GM23338 (cell line): ENCODE measurements at regions not wholly inside any gene's neighbourhood (a gene's known extent, or its start where the extent isn't known, plus 50 kb on each side); places are given as distances from the start of the nearest gene placed in this dataset.

ENCODE experiments used
- ATAC-seq: fragments of 200-7000 bp; cut with Tn5 transposase; 3 replicates; pipeline ENCODE4 v1.9.1; 2020
- DNase-seq: peaks from one replicate; pipeline ENCODE4 v3.0.0-alpha.2; 2015; ENCODE audit warnings: low spot score
- H2AFZ ChIP-seq: fragments of 200-600 bp; sonication (generic); 2 replicates; pipeline ENCODE4 v1.8.0; 2016; ENCODE audit warnings: antibody characterized with exemption, mild to moderate bottlenecking, moderate library complexity
- H3F3A ChIP-seq: fragments of 200-600 bp; sonication (generic); replicated peaks from 2 replicates; pipeline ENCODE4 v1.8.0; 2017; ENCODE audit warnings: antibody characterized with exemption, mixed run types, low read depth
- H3K27ac ChIP-seq: fragments of 200-600 bp; sonication (generic); 2 replicates; pipeline ENCODE4 v1.6.1; 2016; ENCODE audit warnings: low read depth
- H3K27me3 ChIP-seq: fragments of 200-600 bp; sonication (generic); 2 replicates; pipeline ENCODE4 v1.8.0; 2016; ENCODE audit warnings: mild to moderate bottlenecking, mixed run types, moderate library complexity; ENCODE audit not compliant: insufficient read depth
- H3K36me3 ChIP-seq: fragments of 200-600 bp; sonication (generic); 2 replicates; pipeline ENCODE4 v1.8.0; 2016; ENCODE audit warnings: mild to moderate bottlenecking; ENCODE audit not compliant: insufficient read depth
- H3K4me1 ChIP-seq: fragments of 200-600 bp; sonication (generic); 2 replicates; pipeline ENCODE4 v1.8.0; 2016; ENCODE audit warnings: mild to moderate bottlenecking, moderate library complexity; ENCODE audit not compliant: insufficient read depth
- H3K4me2 ChIP-seq: fragments of 200-600 bp; sonication (generic); 2 replicates; pipeline ENCODE4 v1.7.1; 2017; ENCODE audit warnings: mixed run types
- H3K4me3 ChIP-seq: fragments of 200-600 bp; sonication (generic); 2 replicates; pipeline ENCODE4 v1.6.1; 2016; ENCODE audit warnings: mixed run types
- H3K79me2 ChIP-seq: fragments of 200-600 bp; sonication (generic); replicated peaks from 2 replicates; pipeline ENCODE4 v1.8.0; 2017; ENCODE audit warnings: mild to moderate bottlenecking; ENCODE audit not compliant: insufficient read depth
- H3K9me2 ChIP-seq: fragments of 200-600 bp; sonication (generic); 2 replicates; pipeline ENCODE4 v1.8.0; 2017; ENCODE audit not compliant: insufficient read depth
- H4K20me1 ChIP-seq: fragments of 200-600 bp; sonication (generic); replicated peaks from 2 replicates; pipeline ENCODE4 v1.8.0; 2017; ENCODE audit warnings: mild to moderate bottlenecking; ENCODE audit not compliant: insufficient read depth
- H3K27ac Mint-ChIP-seq: 2 replicates; pipeline ENCODE4 v1.8.0; 2020; ENCODE audit warnings: inconsistent platforms, mild to moderate bottlenecking, moderate library complexity, mixed read lengths
- H3K27me3 Mint-ChIP-seq: 3 replicates; pipeline ENCODE4 v1.8.0; 2022; ENCODE audit warnings: low read depth, mild to moderate bottlenecking, moderate library complexity, mixed read lengths, inconsistent platforms; ENCODE audit not compliant: insufficient read depth, poor library complexity
- H3K36me3 Mint-ChIP-seq: 3 replicates; pipeline ENCODE4 v1.8.0; 2021; ENCODE audit warnings: low read depth, mild to moderate bottlenecking, inconsistent platforms, moderate library complexity, mixed read lengths
- H3K4me1 Mint-ChIP-seq: 3 replicates; pipeline ENCODE4 v1.8.0; 2020; ENCODE audit warnings: mild to moderate bottlenecking, inconsistent platforms, mixed read lengths
- H3K4me3 Mint-ChIP-seq: 3 replicates; pipeline ENCODE4 v1.8.0; 2021; ENCODE audit warnings: moderate library complexity, mild to moderate bottlenecking, inconsistent platforms, mixed read lengths
- H3K9me3 Mint-ChIP-seq: 3 replicates; pipeline ENCODE4 v1.8.0; 2020; ENCODE audit warnings: moderate library complexity, mild to moderate bottlenecking, inconsistent platforms, mixed read lengths
- EZH2 ChIP-seq: fragments of 200-600 bp; sonication (generic); IDR thresholded peaks from one replicate; pipeline ENCODE4 v1.8.0; 2017; ENCODE audit warnings: antibody characterized with exemption, mild to moderate bottlenecking, low read depth; ENCODE audit not compliant: unreplicated experiment
- ZNF331 ChIP-seq: fragments of 250-450 bp; sonication (Bioruptor Pico); IDR thresholded peaks from 2 replicates; pipeline ENCODE4 v1.5.0; 2020; ENCODE audit warnings: low read depth, mild to moderate bottlenecking, moderate library complexity
- TF ChIP-seq, protein P1 (sequence below): fragments of 250-450 bp; sonication (Bioruptor Pico); IDR thresholded peaks from 2 replicates; pipeline ENCODE4 v1.5.0; 2020; ENCODE audit warnings: mild to moderate bottlenecking, moderate library complexity
- TF ChIP-seq, protein P2 (sequence below): IDR thresholded peaks from one replicate; pipeline ENCODE4 v1.6.1; 2018; ENCODE audit warnings: antibody characterized with exemption; ENCODE audit not compliant: unreplicated experiment

DNA sequence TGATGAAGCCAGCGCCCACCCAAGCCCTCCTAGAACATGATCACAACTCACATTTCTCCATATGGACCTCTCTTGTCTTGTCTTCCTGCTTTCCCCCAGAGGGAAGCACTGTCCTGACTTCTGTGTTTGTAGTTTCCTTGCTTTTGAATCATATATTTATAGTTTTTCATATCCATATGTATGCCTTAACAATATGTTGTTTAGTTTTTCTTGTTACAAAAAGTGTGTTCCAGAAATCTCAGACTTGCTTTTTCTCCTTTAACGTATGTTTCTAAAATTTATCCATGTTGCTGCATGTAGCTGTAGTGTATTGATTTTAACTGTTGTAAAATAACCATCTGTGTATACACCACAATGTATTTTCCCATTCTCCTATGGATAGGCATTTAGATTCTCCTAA lies 182.0 kb upstream of the SMIM23 start:
- peaks cover 29% of the 10 kb centered on the region for H3K9me3 Mint-ChIP-seq
- no peak overlapping the region for H3K27ac ChIP-seq
- H3K9me2 ChIP-seq, result peaks cover 9% of the 10 kb centered on the region; the same call in 1 of the 2 replicates
- peaks cover 6% of the 10 kb centered on the region; the same call in 2 of the 3 replicates for H3K36me3 Mint-ChIP-seq
- H3K4me3 Mint-ChIP-seq, result no peak overlapping the region
- ATAC-seq, result no peak
- H3K36me3 ChIP-seq, result no peaks in the 10 kb centered on the region
- H2AFZ ChIP-seq, result no peak overlapping the region
- no peaks in the 10 kb centered on the region for H4K20me1 ChIP-seq
- no peak overlapping the region for H3K4me2 ChIP-seq
- no peaks in the 10 kb centered on the region for H3K4me1 ChIP-seq
- no peak for TF ChIP-seq ZNF331
- TF ChIP-seq, protein P1, sequence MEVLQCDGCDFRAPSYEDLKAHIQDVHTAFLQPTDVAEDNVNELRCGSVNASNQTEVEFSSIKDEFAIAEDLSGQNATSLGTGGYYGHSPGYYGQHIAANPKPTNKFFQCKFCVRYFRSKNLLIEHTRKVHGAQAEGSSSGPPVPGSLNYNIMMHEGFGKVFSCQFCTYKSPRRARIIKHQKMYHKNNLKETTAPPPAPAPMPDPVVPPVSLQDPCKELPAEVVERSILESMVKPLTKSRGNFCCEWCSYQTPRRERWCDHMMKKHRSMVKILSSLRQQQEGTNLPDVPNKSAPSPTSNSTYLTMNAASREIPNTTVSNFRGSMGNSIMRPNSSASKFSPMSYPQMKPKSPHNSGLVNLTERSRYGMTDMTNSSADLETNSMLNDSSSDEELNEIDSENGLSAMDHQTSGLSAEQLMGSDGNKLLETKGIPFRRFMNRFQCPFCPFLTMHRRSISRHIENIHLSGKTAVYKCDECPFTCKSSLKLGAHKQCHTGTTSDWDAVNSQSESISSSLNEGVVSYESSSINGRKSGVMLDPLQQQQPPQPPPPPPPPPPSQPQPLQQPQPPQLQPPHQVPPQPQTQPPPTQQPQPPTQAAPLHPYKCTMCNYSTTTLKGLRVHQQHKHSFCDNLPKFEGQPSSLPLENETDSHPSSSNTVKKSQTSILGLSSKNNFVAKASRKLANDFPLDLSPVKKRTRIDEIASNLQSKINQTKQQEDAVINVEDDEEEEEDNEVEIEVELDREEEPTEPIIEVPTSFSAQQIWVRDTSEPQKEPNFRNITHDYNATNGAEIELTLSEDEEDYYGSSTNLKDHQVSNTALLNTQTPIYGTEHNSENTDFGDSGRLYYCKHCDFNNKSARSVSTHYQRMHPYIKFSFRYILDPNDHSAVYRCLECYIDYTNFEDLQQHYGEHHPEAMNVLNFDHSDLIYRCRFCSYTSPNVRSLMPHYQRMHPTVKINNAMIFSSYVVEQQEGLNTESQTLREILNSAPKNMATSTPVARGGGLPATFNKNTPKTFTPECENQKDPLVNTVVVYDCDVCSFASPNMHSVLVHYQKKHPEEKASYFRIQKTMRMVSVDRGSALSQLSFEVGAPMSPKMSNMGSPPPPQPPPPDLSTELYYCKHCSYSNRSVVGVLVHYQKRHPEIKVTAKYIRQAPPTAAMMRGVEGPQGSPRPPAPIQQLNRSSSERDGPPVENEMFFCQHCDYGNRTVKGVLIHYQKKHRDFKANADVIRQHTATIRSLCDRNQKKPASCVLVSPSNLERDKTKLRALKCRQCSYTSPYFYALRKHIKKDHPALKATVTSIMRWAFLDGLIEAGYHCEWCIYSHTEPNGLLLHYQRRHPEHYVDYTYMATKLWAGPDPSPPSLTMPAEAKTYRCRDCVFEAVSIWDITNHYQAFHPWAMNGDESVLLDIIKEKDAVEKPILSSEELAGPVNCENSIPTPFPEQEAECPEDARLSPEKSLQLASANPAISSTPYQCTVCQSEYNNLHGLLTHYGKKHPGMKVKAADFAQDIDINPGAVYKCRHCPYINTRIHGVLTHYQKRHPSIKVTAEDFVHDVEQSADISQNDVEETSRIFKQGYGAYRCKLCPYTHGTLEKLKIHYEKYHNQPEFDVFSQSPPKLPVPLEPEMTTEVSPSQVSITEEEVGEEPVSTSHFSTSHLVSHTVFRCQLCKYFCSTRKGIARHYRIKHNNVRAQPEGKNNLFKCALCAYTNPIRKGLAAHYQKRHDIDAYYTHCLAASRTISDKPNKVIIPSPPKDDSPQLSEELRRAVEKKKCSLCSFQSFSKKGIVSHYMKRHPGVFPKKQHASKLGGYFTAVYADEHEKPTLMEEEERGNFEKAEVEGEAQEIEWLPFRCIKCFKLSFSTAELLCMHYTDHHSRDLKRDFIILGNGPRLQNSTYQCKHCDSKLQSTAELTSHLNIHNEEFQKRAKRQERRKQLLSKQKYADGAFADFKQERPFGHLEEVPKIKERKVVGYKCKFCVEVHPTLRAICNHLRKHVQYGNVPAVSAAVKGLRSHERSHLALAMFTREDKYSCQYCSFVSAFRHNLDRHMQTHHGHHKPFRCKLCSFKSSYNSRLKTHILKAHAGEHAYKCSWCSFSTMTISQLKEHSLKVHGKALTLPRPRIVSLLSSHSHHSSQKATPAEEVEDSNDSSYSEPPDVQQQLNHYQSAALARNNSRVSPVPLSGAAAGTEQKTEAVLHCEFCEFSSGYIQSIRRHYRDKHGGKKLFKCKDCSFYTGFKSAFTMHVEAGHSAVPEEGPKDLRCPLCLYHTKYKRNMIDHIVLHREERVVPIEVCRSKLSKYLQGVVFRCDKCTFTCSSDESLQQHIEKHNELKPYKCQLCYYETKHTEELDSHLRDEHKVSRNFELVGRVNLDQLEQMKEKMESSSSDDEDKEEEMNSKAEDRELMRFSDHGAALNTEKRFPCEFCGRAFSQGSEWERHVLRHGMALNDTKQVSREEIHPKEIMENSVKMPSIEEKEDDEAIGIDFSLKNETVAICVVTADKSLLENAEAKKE (CRISPR knock-in tag), result no peak
- no peak for TF ChIP-seq EZH2
- TF ChIP-seq, protein P2, sequence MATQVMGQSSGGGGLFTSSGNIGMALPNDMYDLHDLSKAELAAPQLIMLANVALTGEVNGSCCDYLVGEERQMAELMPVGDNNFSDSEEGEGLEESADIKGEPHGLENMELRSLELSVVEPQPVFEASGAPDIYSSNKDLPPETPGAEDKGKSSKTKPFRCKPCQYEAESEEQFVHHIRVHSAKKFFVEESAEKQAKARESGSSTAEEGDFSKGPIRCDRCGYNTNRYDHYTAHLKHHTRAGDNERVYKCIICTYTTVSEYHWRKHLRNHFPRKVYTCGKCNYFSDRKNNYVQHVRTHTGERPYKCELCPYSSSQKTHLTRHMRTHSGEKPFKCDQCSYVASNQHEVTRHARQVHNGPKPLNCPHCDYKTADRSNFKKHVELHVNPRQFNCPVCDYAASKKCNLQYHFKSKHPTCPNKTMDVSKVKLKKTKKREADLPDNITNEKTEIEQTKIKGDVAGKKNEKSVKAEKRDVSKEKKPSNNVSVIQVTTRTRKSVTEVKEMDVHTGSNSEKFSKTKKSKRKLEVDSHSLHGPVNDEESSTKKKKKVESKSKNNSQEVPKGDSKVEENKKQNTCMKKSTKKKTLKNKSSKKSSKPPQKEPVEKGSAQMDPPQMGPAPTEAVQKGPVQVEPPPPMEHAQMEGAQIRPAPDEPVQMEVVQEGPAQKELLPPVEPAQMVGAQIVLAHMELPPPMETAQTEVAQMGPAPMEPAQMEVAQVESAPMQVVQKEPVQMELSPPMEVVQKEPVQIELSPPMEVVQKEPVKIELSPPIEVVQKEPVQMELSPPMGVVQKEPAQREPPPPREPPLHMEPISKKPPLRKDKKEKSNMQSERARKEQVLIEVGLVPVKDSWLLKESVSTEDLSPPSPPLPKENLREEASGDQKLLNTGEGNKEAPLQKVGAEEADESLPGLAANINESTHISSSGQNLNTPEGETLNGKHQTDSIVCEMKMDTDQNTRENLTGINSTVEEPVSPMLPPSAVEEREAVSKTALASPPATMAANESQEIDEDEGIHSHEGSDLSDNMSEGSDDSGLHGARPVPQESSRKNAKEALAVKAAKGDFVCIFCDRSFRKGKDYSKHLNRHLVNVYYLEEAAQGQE, result no peak
- no peaks in the 10 kb centered on the region for H3F3A ChIP-seq
- peaks cover 4% of the 10 kb centered on the region for H3K27me3 Mint-ChIP-seq
- H3K27me3 ChIP-seq, result no peaks in the 10 kb centered on the region
- H3K27ac Mint-ChIP-seq, result no peak overlapping the region
- no peaks in the 10 kb centered on the region for H3K79me2 ChIP-seq
- no peak overlapping the region for H3K4me3 ChIP-seq
- H3K4me1 Mint-ChIP-seq, result no peaks in the 10 kb centered on the region
- no peak for DNase-seq
